HG03095 (cell line): ENCODE measurements at regions not wholly inside any gene's neighbourhood (a gene's known extent, or its start where the extent isn't known, plus 50 kb on each side); places are given as distances from the start of the nearest gene placed in this dataset.
A peak's percentile ranks its signal among the peaks of the same experiment; 100 is the strongest.
"Not testable (repeated sequence)": the region's sequence is repeated elsewhere in the genome, so short reads cannot be mapped to it uniquely, and the experiment has no call there.

Experiments used
- ATAC-seq: cut with Tn5 transposase; IDR thresholded peaks from one replicate; pipeline ENCODE4 v1.9.1; 2021; ENCODE audit warnings: moderate library complexity; ENCODE audit not compliant: unreplicated experiment

DNA sequence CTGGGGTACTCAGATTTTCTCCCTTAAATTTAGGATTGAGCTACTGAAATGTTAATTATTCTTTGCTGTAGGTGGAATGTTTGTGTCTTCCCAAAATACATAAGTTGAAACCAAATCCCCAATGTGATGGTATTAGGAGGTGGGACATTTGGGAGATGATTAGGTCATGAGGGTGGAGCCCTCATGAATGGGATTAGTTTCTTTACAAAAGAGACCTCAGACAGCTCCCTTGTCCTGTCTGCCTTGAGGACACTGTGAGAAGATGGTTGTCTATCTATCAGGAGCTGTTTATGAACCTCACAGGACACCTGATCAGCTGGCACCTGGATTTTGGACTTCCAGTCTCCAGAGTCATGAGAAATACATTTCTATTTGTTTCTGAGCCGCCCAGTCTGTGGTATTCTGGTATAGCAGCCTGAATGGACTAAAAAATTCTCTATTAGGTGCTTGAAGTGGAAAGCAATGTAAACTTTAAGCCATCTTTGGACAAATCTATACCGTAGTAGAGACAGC, 99.2 kb upstream of the UXS1 start:
- no peak for ATAC-seq

DNA sequence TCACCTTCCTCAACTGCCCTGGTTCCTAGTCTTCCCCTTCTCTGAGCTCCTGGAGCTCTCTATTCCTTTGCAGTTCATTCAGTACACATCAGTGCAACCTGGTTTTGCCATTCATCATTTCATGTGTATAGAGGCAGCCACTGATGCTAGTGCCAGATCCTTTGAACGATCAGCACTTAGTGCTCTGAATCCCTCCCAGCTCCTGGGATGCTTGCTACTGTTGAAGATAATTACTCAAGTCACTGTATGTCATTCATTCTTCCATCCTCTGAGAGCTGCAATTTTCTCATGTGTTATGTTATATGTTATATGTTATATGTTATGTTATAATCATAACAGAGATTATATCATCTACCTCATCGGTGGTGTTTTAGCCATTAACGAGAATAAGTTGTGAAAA, 98.5 kb upstream of the UXS1 start:
- ATAC-seq: no peak

DNA sequence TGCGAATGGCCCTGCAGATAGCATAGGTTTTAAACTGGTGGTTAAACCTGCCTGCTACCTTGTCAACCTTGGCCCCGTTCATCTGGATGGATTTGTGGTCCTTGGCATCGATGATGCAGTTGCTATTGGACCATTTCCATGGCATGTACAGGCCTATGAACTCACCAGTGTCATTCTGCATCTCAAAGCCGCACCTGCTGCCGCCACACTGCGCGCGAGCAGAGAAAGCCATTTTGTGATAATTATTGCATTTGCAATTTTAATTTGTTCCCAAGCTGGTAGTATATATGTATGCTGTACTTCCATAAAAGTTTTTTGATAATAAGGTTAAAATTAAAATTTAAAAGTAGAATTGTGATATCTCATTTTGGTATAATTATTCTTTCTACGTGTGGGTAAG, 94.8 kb upstream of the UXS1 start:
- no peak for ATAC-seq

DNA sequence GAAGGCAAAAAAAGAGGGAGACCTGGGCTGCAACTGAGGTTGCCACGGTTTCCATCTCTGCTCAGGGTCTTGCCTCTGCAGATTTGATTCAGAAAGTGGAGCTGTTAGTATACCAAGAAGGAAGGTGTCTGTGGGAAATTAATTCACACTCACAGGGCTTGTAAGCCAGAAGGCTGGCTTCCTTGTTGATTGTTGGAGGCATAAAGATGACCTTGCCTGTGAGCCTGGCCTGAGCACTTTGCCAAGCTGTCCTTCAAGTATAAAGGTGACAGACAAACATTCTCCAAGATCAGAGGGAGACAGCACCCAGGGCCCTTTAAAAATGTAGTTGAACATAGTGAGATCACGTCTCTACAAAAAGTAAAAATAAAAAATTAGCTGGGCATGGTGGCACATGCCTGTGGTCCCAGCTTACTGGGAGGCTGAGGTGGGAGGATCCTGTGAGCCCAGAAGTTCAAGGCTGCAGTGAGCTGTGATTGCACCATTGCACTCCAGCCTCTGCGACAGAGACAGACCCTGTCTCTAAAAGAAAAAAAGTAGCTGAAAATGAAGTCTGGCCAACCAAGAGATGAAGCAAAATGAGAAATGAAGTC, 91.2 kb upstream of the UXS1 start:
- no peak for ATAC-seq

DNA sequence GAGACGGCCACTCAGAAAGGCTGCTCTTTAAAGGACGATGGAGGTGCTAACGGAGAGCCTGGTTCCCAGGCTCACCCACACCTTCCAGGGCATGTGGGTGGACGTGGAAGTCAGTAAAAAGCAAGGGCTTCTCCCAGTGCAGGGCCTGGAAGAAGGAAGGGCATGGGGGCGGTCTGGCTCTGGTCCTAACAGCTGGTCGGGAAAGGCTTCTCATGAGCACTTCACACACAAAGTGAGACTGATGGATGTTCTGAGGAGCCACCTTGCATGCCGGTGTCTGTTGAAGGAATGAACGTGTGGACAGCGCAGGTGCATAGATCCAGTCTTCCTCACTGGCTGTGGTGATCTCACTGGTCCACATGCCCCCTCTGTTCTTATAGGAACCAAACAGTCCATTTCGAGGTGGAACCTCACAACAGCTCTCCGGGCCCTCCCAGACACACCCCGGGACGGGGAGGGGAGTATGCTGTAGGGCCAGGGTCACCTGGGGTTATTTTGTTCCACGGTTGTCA, 90.6 kb upstream of the UXS1 start:
- ATAC-seq: no peak

DNA sequence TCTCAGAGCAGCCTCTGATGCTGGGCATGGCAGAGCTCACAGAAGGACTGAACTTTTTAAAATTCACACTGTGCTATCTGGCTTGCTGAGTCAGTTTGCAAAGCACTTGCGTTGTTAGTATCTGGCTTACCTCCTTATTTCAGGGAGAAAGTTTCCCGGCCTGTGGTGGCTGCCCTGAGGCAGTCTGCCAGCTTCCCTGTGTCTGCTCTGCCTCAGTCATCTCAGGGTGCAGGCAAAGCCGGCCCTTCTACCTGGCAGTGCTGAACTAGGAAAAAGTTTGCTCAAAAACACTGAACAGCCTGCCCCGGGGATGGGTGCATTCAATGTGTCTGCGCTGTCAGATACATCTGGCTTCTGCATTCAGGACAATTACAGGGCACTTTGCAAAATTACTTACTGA, 90.2 kb upstream of the UXS1 start:
- ATAC-seq: no peak

DNA sequence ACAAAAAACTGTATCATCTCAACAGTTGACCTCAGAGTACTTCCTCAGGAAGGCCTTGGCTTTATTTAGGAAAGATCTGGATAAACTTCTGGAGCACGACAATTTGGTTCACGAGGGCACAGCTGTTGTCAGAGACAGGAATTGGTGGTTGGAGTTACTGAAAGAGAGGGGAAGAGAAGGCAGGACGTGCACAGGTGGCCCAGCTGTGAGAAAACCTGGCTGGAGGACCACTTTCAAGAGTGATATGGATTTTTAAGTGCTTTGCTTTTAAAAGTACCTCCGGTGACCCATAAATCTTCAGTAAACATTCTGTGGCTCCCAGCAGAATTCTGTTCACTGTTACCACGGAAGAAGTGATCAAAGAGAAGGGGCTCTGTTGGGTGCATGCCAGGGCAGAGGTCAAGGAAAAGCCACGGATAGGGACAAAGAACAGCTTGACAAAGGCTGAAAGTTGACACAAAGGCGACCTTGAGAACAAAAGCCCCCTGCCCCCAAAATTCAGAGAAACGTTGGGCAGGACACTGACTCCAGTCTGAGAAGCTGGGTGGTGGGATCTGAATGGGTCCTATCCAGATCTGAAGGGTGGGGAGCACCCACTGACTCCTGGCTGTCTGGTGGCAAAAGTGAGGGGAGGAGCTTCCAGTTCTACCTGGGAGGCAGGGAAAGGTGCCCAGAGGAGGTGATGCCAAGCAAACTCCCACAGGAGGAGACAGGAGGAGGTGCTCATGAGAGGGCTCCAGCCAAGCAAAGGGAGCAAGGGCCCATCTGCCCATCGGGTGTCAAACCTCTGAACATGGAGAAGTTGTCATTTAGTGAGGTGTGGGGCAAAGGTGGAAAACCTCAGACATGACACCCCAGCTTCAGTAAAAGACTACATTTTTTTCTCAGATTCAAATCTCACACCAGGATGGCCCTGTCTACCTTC, 89.4 kb upstream of the UXS1 start:
- ATAC-seq: not testable (repeated sequence)

DNA sequence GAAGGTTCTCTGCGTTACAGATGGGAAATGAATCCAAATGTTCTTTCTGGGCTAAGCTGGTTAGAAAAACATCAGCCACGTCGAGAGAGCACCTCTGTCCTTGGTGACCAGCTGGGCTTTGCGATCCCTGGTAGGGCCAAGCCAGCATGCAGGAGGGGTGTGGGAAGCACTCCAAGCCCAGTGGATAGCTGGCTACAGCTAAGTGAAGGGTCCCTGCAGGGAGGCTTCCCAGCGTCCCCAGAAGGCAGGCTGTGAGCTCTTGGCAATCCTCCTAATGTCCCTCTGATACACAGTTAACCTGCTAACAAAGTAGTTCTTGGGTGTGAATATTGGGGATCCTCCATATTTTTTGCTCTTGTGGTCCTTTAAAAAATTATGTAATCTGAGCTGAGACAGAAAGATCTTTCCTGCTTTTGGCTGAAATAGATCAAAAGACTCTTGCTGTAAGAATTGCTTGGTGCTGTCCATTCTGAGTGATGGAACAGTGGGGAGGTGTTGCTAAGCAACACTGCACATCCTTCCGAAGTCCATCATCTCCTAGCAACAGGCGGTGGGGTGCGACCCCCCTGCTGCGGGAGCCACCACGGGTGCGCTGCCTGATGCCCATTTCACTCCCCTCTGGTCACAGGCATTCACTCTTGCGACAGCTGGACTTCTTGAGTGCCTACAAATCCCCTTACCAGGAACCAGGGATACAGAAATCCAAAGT, 88.5 kb upstream of the UXS1 start:
- ATAC-seq: no peak

DNA sequence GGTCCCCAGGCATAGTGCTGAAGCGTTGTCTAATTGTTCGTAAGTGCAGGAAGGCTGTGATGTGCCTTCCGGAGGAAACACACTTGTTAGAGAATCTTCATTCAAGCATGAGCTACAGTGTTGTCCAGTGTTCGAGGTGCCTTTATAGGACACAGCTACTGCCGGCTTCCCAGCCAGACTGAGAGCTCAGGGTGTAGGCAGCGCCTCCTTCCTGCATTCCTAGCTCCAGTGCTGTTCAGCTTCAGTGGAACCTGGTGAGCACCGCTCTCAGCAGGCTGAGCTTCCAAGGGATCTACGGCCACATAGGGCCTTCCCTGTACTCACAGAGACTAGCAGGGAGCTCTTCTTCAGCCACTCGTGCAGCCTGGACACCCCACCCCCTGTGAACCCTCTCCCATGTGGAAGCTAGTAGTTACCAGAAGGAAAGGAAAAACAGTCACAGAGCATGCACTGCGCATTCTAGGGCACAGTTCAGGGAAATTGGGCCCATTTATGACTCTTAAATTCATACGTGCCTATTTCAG, 87.9 kb upstream of the UXS1 start:
- not testable (repeated sequence) for ATAC-seq

DNA sequence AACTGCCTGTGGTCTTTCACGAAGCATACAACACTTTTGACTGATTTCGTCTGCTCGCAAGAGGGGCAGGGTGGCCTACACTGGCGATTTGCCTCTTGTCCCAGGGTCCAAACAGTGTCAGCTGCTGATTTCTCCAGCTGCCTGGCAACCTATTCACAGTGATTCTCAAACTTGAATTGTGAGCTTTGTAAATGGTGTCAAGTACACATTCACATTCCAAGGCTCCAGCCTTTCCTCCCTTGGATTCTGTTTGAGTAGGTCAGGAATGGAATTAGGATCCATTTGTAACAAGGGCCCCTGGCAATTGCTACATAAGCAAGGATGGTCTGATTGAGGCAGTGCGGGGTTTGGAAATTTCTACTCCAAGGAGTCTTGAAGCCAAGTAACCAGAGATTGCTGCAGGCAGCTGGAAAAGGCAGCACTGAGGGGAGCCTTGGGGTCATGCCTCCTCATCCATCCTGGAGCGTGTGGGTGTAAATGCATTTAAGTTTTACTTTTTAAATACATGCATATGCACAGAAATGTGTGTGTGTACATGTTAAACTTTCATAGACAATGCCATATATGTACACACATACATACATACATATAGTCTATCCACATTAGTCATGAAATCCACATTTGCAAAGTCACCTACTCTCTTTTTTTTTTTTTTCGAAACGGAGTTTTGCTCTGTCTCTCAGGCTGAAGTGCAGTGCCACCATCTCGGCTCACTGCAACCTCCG, 86.8 kb upstream of the UXS1 start:
- ATAC-seq: no peak

DNA sequence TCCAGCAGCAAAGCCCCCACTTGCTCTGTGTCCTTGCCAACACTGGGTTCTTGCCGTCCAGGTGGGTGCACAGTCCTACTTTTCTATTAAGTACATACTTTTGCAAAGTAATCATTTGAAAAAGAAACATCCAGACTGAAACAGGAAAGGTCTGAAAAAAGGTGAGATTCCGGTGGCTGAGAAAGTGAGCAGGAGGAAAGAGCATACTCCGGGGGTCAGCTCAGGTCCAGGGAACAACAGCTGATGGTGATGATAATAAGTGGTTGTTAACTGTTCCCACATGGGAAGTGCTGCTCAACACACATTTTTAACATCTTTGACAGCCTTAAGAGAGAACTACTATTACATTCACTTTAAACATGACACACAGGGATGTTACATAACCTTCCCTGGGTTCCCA, 86.1 kb upstream of the UXS1 start:
- ATAC-seq: no peak

DNA sequence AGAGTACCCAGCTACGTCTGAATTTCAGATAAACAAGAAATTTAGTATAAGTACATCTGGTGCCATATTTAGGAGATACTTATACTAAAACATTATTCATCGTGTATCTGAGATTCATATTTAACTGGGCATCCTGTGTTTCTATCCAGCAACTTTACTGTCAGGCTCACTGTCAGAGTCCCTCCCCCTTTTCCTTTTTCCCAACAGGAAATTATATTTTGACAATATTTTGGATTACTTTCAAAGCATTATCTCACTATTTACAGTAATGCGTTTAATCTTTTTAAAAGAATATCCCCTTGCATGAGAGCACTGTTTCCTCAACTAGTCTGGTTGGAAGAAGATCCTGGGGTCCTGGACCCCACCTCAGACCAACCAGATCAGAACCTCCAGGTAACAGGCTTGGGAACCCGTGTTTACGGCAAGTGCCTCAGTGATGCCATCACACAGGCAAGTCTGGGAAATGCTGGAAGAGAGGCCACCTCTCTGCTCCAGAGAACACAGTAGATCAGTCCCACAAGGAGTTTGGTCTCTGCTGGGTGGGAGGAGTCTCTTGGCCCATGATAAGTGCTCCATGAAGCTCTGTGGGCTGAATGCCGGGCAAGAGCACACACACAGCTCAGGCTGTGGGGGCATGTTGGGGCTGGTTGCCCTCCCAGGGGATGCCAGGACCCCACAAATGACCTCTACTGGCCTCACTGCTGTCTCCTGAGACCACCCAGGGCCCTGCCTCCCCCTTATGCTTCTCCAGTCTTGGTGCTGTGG, 84.2 kb upstream of the UXS1 start:
- no peak for ATAC-seq

DNA sequence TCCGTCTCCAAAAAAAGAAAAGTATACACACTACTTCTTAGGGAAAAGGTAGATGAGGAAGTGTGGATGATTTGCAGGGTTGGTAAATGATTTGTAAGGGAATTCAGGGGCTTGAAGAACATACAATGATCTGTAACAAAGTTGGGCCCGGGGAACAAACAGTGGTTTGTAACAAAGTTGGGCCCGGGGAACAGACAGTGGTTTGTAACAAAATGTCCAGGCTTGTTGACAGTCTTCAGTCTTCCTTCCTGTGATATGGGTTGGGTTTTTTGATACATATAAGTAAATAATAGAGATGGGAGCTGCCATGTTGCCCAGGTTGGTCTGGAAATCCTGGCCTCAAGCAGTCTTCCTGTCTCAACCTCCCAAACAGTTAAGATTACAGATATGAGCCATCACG, 83.3 kb upstream of the UXS1 start:
- no peak for ATAC-seq

DNA sequence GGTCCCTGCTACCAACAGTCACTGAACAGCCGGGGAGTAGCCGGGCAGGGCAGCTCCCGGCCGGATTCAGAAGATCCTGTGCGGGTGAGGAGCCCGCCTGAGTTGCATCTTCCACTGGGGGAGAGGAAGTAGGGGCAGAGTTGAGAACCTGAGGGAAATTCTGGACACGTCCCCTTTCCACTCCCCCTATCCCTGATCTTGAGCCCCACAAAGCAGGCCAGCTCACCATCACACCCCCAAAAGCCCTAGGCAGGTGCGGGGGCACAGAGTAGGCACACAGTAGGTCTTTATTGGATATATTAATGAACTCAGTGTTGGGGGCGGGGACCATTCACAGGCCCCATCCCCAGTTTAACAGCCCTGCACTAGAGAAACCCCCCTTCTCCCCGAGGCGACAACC, 81.9 kb upstream of the UXS1 start:
- ATAC-seq: no peak

DNA sequence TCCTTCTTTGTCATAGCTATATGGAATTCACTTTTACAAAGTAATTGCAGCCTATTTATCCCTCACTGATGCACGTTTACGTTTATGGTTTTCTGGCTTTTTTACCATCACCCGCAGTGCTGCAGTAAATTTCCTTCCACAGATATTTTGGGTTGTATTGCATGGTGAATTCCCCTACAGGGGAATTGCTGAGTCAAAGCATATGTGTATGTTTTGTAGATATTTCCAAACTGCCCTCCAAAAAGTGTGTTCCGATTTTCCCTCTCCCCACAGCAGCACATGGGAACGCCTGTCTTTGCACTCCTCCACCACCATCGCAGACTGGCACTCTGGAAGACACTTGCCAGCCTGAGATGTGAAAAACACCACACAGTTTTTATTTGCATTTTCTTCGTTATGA, 80.6 kb upstream of the UXS1 start:
- no peak for ATAC-seq

DNA sequence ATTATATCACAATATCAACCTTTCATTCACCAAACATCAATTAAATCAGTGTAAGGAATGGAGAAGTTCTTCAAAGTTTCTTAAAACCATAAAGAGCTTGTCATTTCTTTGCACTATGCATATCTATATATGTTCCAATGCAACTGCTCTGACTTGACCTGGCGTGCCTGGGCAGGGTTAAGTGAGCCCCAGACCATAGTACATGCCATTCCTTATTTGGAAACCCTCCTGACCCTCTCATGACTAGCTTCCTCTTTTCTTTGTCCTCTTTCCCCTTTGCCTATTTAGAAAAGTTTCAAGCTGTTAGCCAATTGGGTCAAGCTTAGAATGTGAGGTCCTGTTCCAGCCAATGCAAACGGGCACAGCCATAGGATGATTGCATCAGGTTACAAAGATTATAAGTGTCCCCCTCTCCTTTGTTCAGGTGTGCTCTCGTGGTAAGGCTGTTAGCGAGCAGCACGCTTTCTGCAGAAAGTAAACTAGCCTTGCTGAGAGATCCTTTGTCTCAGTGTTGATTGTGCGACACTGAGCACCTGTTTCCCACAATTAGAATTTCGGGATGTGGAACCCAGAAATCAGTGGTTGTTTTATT, 78.2 kb upstream of the UXS1 start:
- ATAC-seq: no peak

DNA sequence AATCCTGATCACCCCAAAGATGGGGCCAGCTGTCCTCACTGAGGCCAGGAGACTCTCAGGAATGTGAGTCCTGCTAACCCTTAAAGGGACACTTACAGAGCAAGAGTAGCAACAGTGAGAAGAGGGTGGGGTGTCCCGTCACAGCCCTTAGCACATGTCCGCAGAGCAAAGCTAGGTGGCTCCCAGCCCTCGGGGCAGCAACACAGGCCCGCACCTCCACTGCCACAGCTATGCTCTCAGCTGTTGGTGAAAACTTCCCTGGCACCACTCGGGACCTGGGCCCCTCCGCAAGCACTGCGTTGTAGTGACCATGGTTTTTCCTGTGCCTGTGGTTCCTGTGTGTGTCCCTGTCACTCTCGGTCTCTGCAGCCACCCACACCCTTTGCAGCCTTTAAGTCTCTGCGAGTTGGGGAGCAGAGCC, 76.4 kb upstream of the UXS1 start:
- no peak for ATAC-seq

DNA sequence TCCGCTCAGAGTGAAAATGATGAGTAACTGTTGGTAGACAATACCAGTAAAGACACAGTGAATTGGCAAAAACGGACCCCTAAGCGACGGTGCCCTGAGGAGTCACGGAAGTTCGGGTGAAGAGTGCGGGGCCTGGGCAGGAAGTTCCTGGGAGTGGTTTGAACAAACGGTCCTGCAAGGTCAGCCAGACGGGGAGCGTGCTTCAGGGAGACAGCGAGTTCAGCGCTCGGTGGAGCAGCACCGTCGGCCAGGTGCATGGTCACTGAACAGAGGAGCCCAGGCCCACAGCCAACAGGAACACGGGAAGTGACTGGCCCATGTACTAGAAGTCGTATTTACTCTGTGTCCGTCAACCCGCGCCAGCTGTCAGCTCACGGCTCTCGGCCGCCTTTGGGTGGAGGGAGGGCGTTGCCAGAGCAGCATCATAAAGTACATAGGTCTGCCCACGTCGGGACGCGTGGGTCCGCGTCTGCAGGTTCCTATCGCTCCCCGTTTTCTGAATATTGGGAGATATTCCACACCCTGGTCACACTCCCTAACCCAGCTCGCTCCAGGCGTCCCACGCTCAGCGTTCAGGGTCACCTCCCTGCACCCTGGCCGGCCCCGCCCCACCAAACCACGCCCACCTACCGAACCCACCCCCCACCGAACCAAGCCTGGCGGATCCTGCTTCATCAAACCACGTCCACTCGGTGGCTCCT, 75.6 kb upstream of the UXS1 start:
- peak; percentile 57 for ATAC-seq

DNA sequence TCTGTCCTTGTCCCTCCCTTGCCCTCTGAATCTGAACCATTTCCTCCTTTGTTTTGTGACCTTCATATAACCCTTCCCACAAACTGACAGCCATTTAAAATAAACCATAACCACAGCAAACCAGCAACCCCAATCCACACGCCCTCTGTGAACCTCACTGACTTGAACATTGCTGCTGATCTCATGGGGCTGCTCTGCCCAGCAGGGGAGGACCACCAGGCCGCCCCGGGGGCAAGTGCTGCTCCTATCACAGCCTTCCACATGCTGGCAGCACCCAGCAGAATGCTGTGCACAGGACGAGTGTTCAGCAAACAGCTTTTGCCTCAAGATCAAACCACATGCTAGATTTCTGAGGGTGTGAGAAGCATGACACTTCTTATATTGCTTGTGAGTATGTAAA, 73.9 kb upstream of the UXS1 start:
- ATAC-seq: no peak
